Liver (tissue), 3 donors: ENCODE measurements at regions not wholly inside any gene's neighbourhood (a gene's known extent, or its start where the extent isn't known, plus 50 kb on each side); places are given as distances from the start of the nearest gene placed in this dataset.

Experiments
- EGR1 ChIP-seq, 2 donors: IDR thresholded peaks; 2 replicates each; pipeline ENCODE4 v1.6.1; 2016 to 2018; ENCODE audit warnings: antibody characterized with exemption in 2 of 2, low read depth in 2 of 2
- FOXA1 ChIP-seq: IDR thresholded peaks from 2 replicates; pipeline ENCODE4 v1.6.1; 2016; ENCODE audit warnings: antibody characterized with exemption
- GABPA ChIP-seq, 2 donors: IDR thresholded peaks in 1 of 2; conservative IDR thresholded peaks in 1 of 2; 2 replicates each; pipeline ENCODE4 v1.6.1; 2016; ENCODE audit warnings: antibody characterized with exemption in 2 of 2, mild to moderate bottlenecking in 1 of 2, moderate library complexity in 1 of 2
- HNF4A ChIP-seq, 2 donors: conservative IDR thresholded peaks; 2 replicates each; pipeline ENCODE4 v1.6.1; 2016; ENCODE audit warnings: antibody characterized with exemption in 2 of 2, mild to moderate bottlenecking in 2 of 2
- JUND ChIP-seq, 2 donors: IDR thresholded peaks; 2 replicates each; pipeline ENCODE4 v1.6.1; 2016; ENCODE audit warnings: antibody characterized with exemption in 2 of 2
- RXRA ChIP-seq, 2 donors: IDR thresholded peaks; 2 replicates each; pipeline ENCODE4 v1.6.1; 2017 to 2018; ENCODE audit warnings: antibody characterized with exemption in 2 of 2, mild to moderate bottlenecking in 1 of 2
- TAF1 ChIP-seq: conservative IDR thresholded peaks from 2 replicates; pipeline ENCODE4 v1.6.1; 2016; ENCODE audit warnings: antibody characterized with exemption, mild to moderate bottlenecking
- YY1 ChIP-seq: IDR thresholded peaks from 2 replicates; pipeline ENCODE4 v1.6.1; 2016; ENCODE audit warnings: antibody characterized with exemption, mild to moderate bottlenecking
- TF ChIP-seq, protein P1 (sequence below): fragments of 150-350 bp; IDR thresholded peaks from 2 replicates; pipeline ENCODE4 v1.5.1; 2017; ENCODE audit warnings: improper control_type of control experiment, low read depth, low read length; ENCODE audit not compliant: missing input control
- TF ChIP-seq, protein P2 (sequence below): IDR thresholded peaks from 2 replicates; pipeline ENCODE4 v1.6.1; 2016; ENCODE audit warnings: antibody characterized with exemption
- TF ChIP-seq, protein P3 (sequence below): IDR thresholded peaks from 2 replicates; pipeline ENCODE4 v1.6.1; 2016; ENCODE audit warnings: antibody characterized with exemption, mild to moderate bottlenecking
- donor health status: healthy.
- donor health status: healthy.

DNA sequence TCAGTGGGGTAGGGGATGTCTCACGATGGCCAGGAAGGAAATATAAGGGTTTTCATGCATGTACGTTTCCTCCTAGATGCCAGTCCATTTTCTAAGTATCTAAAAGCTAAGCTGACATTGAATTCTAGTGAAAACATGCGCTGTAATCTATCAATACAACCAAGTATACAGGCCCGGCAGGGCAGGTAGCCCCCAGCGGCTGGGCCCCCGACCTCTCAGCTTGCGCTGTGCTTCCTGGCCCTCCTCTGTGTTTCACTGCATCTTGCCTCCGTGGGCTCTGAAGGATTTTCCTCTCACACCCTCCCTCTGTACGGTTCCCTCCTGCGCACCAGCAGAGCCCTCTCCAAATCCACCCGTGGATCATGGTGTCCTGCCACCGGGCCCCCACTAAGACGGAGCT is 524.8 kb downstream of the ZNF516 start:
- TF ChIP-seq, protein P1, sequence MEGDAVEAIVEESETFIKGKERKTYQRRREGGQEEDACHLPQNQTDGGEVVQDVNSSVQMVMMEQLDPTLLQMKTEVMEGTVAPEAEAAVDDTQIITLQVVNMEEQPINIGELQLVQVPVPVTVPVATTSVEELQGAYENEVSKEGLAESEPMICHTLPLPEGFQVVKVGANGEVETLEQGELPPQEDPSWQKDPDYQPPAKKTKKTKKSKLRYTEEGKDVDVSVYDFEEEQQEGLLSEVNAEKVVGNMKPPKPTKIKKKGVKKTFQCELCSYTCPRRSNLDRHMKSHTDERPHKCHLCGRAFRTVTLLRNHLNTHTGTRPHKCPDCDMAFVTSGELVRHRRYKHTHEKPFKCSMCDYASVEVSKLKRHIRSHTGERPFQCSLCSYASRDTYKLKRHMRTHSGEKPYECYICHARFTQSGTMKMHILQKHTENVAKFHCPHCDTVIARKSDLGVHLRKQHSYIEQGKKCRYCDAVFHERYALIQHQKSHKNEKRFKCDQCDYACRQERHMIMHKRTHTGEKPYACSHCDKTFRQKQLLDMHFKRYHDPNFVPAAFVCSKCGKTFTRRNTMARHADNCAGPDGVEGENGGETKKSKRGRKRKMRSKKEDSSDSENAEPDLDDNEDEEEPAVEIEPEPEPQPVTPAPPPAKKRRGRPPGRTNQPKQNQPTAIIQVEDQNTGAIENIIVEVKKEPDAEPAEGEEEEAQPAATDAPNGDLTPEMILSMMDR = no peak
- TF ChIP-seq YY1 (no peak), FOXA1 (no peak), TAF1 (no peak), HNF4A (conservative IDR thresholded peaks at IDR 0.05) (no peak), GABPA (IDR thresholded peaks at IDR 0.05 in 1 of 2, conservative IDR thresholded peaks at IDR 0.05 in 1 of 2) (no peak), JUND (IDR thresholded peaks at IDR 0.05) (no peak), EGR1 (IDR thresholded peaks at IDR 0.05; ENCODE audit: low read depth in 2 of 2) (no peak), RXRA (IDR thresholded peaks at IDR 0.05) (no peak)
- TF ChIP-seq, protein P2, sequence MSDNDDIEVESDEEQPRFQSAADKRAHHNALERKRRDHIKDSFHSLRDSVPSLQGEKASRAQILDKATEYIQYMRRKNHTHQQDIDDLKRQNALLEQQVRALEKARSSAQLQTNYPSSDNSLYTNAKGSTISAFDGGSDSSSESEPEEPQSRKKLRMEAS = no peak
- TF ChIP-seq, protein P3, sequence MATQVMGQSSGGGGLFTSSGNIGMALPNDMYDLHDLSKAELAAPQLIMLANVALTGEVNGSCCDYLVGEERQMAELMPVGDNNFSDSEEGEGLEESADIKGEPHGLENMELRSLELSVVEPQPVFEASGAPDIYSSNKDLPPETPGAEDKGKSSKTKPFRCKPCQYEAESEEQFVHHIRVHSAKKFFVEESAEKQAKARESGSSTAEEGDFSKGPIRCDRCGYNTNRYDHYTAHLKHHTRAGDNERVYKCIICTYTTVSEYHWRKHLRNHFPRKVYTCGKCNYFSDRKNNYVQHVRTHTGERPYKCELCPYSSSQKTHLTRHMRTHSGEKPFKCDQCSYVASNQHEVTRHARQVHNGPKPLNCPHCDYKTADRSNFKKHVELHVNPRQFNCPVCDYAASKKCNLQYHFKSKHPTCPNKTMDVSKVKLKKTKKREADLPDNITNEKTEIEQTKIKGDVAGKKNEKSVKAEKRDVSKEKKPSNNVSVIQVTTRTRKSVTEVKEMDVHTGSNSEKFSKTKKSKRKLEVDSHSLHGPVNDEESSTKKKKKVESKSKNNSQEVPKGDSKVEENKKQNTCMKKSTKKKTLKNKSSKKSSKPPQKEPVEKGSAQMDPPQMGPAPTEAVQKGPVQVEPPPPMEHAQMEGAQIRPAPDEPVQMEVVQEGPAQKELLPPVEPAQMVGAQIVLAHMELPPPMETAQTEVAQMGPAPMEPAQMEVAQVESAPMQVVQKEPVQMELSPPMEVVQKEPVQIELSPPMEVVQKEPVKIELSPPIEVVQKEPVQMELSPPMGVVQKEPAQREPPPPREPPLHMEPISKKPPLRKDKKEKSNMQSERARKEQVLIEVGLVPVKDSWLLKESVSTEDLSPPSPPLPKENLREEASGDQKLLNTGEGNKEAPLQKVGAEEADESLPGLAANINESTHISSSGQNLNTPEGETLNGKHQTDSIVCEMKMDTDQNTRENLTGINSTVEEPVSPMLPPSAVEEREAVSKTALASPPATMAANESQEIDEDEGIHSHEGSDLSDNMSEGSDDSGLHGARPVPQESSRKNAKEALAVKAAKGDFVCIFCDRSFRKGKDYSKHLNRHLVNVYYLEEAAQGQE = no peak
